ENCODE measurements at regions not wholly inside any gene's neighbourhood (a gene's known extent, or its start where the extent isn't known, plus 50 kb on each side); places are given as distances from the start of the nearest gene placed in this dataset.

DNA sequence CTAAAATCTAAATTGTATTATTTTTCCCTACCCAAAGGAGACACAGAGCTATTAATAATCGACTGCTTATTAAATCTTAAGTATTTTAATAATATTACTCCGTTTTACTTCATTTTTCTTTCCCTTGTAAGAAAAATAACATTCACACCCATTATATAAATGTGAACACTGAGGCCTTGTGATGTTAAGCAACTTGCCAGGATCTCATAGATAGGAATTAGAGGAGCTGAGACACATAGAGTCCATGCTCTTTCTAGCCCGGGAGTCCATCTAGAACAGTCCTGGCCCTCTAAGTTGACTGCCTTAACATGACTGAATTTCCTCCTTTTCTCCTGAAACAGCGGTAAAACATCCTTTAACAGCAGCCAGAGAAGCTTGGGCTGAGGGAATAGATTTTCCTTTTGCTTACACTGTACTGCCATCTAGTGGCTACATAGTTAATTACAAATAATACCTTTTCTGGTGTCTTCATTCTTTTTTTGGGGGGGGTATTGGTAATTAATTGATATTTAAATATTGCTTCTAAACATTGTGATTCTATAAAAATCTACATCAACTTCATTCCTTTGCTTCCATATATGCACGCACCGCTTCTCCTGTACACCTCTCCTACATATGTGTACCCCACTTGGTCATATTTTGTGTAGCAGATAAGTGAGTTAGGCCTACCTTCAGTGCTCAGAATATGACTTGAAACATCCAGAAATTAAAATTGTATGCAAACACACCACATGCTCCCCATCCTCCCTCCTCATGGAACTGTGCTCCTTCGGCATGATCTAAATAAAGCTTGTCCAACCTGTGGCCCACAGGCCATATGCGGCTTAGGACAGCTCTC is 125.8 kb upstream of the HNMT start:
- CTCF ChIA-PET, result interaction anchor here (0.6 to 0.7 kb wide), 3 partner anchors 20 to 1810 kb away, joined by 3 to 8 read pairs (median 5); no protein-coding TSS in a partner anchor
- Histone ChIP-seq H3K4me2 (no peak overlapping the region), H4K20me1 (ENCODE audit: insufficient read depth) (no peaks in the 10 kb centered on the region), H3K9me3 (ENCODE audit: insufficient read depth, low read depth) (no peaks in the 10 kb centered on the region), H2AFZ (no peak overlapping the region), H3K27me3 (ENCODE audit: insufficient read depth, low read depth) (no peaks in the 10 kb centered on the region), H3K4me3 (no peak overlapping the region), H3K27ac (no peak overlapping the region), H3K79me2 (ENCODE audit: low read depth) (no peaks in the 10 kb centered on the region), H3K9me2 (ENCODE audit: insufficient read depth) (no peaks in the 10 kb centered on the region), H3K36me3 (ENCODE audit: low read depth) (no peaks in the 10 kb centered on the region), H3F3A (ENCODE audit: insufficient read depth, low read depth) (no peaks in the 10 kb centered on the region), H3K4me1 (replicated peaks; ENCODE audit: insufficient read depth) (no peaks in the 10 kb centered on the region)
- TF ChIP-seq EZH2 (IDR thresholded peaks at IDR 0.05; ENCODE audit: low read depth), result no peak
- TF ChIP-seq, protein P1, sequence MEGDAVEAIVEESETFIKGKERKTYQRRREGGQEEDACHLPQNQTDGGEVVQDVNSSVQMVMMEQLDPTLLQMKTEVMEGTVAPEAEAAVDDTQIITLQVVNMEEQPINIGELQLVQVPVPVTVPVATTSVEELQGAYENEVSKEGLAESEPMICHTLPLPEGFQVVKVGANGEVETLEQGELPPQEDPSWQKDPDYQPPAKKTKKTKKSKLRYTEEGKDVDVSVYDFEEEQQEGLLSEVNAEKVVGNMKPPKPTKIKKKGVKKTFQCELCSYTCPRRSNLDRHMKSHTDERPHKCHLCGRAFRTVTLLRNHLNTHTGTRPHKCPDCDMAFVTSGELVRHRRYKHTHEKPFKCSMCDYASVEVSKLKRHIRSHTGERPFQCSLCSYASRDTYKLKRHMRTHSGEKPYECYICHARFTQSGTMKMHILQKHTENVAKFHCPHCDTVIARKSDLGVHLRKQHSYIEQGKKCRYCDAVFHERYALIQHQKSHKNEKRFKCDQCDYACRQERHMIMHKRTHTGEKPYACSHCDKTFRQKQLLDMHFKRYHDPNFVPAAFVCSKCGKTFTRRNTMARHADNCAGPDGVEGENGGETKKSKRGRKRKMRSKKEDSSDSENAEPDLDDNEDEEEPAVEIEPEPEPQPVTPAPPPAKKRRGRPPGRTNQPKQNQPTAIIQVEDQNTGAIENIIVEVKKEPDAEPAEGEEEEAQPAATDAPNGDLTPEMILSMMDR (conservative IDR thresholded peaks at IDR 0.05), result peak; percentile 90
- BruUV-seq (replicated peaks), result no TSS peak
- POLR2A ChIA-PET (ENCODE audit: unreplicated experiment), result no interaction called here
- intact Hi-C loops (cut with micrococcal nuclease; ENCODE audit: unreplicated experiment), result loop anchor here (2.0 to 5.0 kb wide), 2 partner anchors 372 to 1416 kb away; no protein-coding TSS in a partner anchor
- DNase-seq, result no peak

DNA sequence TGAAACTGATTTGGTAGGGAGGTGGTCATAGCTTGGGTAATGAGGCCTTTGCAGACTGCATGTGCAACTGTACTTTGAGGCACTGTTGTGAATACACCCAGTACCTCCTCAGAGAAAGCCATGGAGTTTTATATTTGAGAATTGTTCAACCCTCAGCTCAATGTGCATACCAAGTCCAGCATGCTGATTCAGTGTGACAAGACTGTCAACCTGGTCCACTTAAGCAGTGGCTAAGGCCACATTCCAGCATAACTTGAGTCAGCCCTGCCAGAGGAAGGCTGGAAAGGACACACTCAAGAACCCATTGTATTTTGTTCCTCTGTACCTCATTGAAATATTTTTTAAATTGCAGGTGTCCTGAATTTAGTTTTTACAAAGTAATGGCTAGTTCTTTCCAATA is 121.8 kb upstream of the HNMT start:
- H3K4me1 ChIP-seq (replicated peaks; ENCODE audit: insufficient read depth), result peaks cover 12% of the 10 kb centered on the region
- POLR2A ChIA-PET (ENCODE audit: unreplicated experiment), result no interaction called here
- no peak for DNase-seq
- H3F3A ChIP-seq (ENCODE audit: insufficient read depth, low read depth), result peaks cover 7% of the 10 kb centered on the region; the same call in 1 of the 2 replicates
- peaks cover 10% of the 10 kb centered on the region for H3K9me3 ChIP-seq (ENCODE audit: insufficient read depth, low read depth)
- TF ChIP-seq EZH2 (IDR thresholded peaks at IDR 0.05; ENCODE audit: low read depth), result no peak
- TF ChIP-seq, protein P1 (conservative IDR thresholded peaks at IDR 0.05), result no peak
- no peaks in the 10 kb centered on the region for H3K9me2 ChIP-seq (ENCODE audit: insufficient read depth)
- no TSS peak for BruUV-seq (replicated peaks)
- H3K36me3 ChIP-seq (ENCODE audit: low read depth), result no peaks in the 10 kb centered on the region
- no peak overlapping the region for H3K4me3 ChIP-seq
- H4K20me1 ChIP-seq (ENCODE audit: insufficient read depth), result no peaks in the 10 kb centered on the region
- intact Hi-C loops (cut with micrococcal nuclease; ENCODE audit: unreplicated experiment), result loop anchor here (10.0 kb wide), 1 partner anchor 1928 kb away; no protein-coding TSS in a partner anchor
- no peaks in the 10 kb centered on the region for H3K79me2 ChIP-seq (ENCODE audit: low read depth)
- no peaks in the 10 kb centered on the region for H3K27me3 ChIP-seq (ENCODE audit: insufficient read depth, low read depth)
- H3K4me2 ChIP-seq, result no peak overlapping the region
- no peak overlapping the region for H3K27ac ChIP-seq
- CTCF ChIA-PET, result interaction anchor here (0.6 kb wide), 1 partner anchor 12 kb away, joined by 4 read pairs; no protein-coding TSS in a partner anchor
- no peak overlapping the region for H2AFZ ChIP-seq

DNA sequence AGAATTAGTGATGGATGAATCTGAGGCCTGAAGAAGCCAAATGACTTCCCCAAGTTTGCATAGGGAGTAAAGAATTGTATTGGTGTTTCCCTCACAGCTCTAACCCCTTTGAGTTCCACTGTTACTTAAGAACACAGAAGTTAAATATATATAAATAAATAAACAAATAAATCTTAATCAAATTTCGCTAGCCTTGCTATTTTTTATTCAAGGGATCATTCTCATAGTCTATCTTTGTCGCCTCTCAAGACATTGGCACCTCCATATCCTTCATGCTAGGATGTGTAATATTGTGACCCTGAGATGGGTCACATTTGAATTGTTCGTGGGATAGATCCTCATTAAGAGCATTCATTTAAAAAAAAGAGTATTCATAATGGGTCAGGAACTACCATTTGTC is 121.3 kb upstream of the HNMT start:
- peaks cover 2% of the 10 kb centered on the region; the same call in 1 of the 2 replicates for H3K36me3 ChIP-seq (ENCODE audit: low read depth)
- H3F3A ChIP-seq (ENCODE audit: insufficient read depth, low read depth), result peaks cover 8% of the 10 kb centered on the region; the same call in 1 of the 2 replicates
- no peaks in the 10 kb centered on the region for H4K20me1 ChIP-seq (ENCODE audit: insufficient read depth)
- no peaks in the 10 kb centered on the region for H3K79me2 ChIP-seq (ENCODE audit: low read depth)
- H2AFZ ChIP-seq, result no peak overlapping the region
- H3K9me3 ChIP-seq (ENCODE audit: insufficient read depth, low read depth), result peaks cover 10% of the 10 kb centered on the region
- no peak overlapping the region for H3K4me2 ChIP-seq
- no peak overlapping the region for H3K4me3 ChIP-seq
- H3K27ac ChIP-seq, result no peak overlapping the region
- TF ChIP-seq, protein P1 (conservative IDR thresholded peaks at IDR 0.05), result no peak
- no peak for TF ChIP-seq EZH2 (IDR thresholded peaks at IDR 0.05; ENCODE audit: low read depth)
- intact Hi-C loops (cut with micrococcal nuclease; ENCODE audit: unreplicated experiment), result loop anchor here (10.0 kb wide), 1 partner anchor 1928 kb away; no protein-coding TSS in a partner anchor
- no peak for DNase-seq
- no peaks in the 10 kb centered on the region for H3K27me3 ChIP-seq (ENCODE audit: insufficient read depth, low read depth)
- H3K4me1 ChIP-seq (replicated peaks; ENCODE audit: insufficient read depth), result peaks cover 17% of the 10 kb centered on the region
- CTCF ChIA-PET, result no interaction called here
- H3K9me2 ChIP-seq (ENCODE audit: insufficient read depth), result no peaks in the 10 kb centered on the region
- POLR2A ChIA-PET (ENCODE audit: unreplicated experiment), result interaction anchor here (0.6 kb wide), 1 partner anchor 9 kb away, joined by 3 read pairs; no protein-coding TSS in a partner anchor
- no TSS peak for BruUV-seq (replicated peaks)
